GM21737 (cell line): ENCODE measurements at regions not wholly inside any gene's neighbourhood (a gene's known extent, or its start where the extent isn't known, plus 50 kb on each side); places are given as distances from the start of the nearest gene placed in this dataset.

Experiments
- ATAC-seq: cut with Tn5 transposase; IDR thresholded peaks from one replicate; pipeline ENCODE4 v1.9.1; 2021; ENCODE audit warnings: mild to moderate bottlenecking, moderate library complexity; ENCODE audit not compliant: unreplicated experiment

DNA sequence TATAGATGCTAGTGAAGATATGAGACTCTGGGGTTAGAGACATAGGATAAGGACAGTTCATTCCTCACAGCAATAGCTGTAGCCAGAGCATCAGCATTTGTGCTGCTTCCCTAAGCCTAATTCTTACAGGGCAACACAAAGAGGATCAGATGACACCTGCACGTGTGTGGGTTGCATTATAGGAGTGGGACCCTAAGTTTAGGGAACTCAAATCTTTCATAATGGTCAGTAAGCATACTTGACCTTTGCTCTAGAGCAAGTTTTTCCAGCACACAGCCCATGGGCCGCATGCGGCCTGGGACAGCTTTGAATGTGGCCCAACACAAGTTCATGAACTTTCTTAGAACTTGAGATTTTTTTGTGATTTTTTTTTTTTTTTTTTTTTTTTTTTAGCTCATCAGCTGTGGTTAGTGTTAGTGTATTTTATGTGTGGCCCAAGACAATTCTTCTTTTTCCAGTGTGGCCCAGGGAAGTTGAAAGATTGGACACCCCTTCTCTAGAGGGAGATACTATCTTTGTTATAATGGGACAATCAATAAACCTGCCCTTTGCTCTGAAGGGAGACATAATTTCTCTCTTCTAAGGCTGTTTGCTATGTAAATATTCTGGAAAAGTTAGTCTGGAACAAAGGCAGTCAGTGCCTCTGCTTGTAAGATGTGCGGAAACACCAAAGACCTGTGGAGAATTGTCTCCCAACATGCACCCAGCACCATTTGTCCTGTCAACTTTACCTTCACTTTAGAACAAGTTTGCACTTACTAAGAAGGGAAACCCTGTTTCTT lies 650.2 kb downstream of the ZNF674 start:
- ATAC-seq = no peak

DNA sequence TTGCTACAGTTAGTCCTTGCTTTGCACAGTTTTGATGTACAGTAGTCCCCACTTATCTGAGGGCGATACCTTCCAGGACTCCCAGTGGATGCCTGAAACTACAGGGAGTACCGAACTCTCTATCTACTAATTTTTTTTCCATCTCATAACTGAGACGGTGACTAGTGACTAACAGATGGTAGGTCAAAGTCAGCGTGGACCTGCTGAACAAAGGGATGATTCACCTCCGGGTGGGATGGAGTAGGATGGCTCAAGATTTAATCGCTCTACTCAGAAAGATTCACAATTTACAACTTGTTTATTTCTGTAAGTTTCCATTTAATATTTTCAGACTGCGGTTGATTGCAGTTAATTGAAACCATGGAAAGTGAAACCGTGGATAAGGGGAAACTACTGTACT lies 655.8 kb downstream of the ZNF674 start:
- no peak for ATAC-seq

DNA sequence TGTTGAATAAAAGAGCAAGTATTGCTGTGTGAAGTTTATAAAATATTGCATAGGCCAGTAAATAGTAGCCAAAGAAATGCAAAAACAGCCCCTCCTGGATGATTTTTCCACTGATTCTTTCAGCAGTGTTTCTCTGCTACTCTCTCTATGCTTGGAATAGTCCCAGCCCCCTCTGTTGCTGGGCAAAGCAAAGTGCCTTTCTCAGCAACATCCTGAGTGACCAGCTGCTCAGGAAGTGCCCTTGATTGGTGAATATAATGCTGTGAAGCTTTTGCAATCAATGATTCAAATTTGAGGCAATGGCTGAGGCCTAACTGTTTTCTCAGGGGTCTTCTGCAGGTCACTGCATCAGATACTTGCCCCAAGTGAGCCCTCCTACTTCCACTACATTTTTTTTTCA lies 656.7 kb downstream of the ZNF674 start:
- no peak for ATAC-seq

DNA sequence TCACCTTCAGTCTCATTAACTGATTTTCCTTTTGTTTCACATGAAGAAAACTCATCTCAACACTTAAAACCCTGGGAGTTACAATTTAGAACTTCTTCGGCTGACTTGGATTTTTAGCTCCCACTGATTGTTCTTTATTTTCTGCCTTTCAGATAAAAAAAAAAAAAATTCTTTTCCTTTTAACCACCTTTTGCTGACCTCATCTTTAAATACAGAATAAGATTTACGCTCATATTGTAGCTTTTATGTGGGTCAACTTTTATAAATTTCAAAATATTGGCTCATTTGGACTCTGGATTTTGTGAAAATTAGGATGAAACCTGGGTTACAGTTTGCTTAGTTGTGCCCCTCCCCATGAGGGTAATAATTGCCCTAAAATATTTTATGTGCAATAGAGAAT lies 659.3 kb downstream of the ZNF674 start:
- no peak for ATAC-seq

GRCh38 chrX:45879512-45879911 lies 665.7 kb downstream of the ZNF674 start:
- ATAC-seq = no peak

DNA sequence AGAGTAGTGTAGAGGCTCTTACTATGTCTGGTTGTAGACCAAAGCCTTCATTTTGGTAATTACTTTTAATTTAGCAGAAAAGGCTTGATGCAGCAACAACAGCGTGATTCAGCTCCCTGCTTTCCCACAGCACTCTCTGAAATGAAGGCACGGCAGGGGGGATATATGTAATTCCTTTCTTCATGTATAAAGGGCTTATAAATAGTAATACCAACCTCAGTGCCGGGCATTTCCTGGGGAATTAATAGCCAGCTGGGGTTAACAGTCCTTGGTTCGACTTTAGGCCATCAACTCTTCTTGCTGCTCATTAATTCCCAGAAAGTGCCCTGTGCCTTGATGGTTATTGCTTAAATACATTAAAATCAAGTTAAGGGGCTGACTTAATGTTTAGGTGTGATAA lies 669.0 kb downstream of the ZNF674 start:
- no peak for ATAC-seq

GRCh38 chrX:45873781-45874180 lies 671.4 kb downstream of the ZNF674 start:
- no peak for ATAC-seq

GRCh38 chrX:45872480-45872879 lies 671.8 kb upstream of the DIPK2B start:
- no peak for ATAC-seq

DNA sequence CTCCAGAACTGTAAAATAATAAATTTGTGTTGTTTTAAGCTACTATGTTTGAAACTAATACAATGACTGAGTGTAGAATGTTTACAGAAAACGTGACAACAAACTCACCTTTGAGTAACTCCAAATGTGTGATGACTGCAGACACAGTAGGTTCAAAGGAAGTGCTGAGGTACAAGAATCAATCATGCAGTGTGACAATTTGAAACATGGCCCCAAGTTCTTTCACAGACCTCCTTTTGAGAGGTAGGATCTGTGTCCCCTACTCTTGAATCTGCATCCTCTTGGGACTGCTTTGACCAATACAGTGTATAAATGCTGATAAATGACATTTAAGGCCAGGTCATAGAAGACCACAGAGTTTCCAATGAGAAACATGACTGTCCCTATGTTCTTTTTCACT lies 667.7 kb upstream of the DIPK2B start:
- ATAC-seq = no peak

- no peak for ATAC-seq
Measured at GRCh38 chrX:45862801-45863200, 662.1 kb upstream of the DIPK2B start.

DNA sequence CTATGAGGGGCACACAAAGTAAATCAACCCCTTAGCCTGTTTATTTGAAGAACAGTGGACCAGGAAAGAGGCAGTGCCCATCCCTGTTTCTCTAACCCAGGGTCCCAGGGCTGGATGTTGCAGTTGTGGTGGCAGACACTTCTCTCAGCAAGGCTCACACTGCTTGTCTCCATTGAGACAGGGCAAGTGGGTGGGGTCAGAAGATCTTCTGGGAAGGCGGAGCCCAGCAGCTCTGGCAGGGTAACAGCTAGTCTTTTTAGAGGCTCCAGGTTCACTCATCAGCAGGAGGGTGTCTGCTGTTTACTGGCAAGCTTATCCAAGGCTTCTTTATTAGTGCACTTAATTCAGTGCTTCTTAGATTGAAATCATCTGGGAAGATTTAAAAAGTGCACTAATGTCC lies 659.8 kb upstream of the DIPK2B start:
- no peak for ATAC-seq

DNA sequence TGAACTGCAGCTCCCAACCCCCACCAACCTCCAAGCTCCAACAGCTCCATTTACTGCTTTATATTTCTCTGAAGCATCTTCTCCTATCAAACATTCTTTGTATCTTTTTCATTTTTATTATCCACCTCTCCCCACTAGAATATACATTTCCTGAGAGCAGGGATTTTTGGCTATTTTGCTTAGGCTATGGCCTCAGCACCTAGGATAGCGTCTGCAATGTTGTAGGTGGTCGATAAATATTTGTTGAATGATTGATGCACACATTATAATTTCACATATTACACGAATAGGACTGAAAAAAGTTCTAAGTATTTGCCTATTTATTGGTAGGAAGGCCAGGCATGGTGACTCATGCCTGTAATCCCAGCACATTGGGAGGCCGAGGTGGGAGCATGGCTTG lies 658.7 kb upstream of the DIPK2B start:
- no peak for ATAC-seq

- ATAC-seq = no peak
Measured at GRCh38 chrX:45852884-45853283, 652.2 kb upstream of the DIPK2B start.

DNA sequence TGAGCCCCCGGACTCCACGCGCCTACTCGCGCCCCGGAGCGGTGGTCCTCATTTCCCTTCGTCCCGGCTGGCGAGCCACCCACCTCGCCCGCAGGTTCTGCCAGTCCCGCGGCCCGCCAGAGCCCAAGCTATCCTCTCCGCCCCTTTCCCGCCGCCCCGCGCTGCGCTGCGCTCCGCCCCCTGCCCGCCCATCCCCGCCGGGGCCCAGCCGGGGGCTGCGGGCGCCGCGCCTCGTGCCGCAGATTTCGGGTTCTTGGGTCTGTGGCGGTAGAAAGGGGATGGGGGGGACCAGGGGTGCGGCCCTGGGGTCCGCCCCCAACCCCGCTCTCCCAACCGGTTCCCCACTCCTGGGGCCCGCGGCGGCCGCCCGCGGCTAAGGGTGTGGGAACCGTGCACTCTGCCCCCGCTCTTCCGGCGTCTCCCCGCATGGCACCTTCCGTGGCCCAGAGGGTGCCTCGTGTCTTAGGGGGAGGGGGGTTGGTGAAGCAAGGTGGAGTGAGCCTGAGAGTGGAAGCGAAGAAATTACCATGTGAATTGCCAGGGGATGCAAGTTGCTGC lies 650.8 kb upstream of the DIPK2B start:
- no peak for ATAC-seq

- no peak for ATAC-seq
Measured at GRCh38 chrX:45850775-45851433, 650.2 kb upstream of the DIPK2B start.

DNA sequence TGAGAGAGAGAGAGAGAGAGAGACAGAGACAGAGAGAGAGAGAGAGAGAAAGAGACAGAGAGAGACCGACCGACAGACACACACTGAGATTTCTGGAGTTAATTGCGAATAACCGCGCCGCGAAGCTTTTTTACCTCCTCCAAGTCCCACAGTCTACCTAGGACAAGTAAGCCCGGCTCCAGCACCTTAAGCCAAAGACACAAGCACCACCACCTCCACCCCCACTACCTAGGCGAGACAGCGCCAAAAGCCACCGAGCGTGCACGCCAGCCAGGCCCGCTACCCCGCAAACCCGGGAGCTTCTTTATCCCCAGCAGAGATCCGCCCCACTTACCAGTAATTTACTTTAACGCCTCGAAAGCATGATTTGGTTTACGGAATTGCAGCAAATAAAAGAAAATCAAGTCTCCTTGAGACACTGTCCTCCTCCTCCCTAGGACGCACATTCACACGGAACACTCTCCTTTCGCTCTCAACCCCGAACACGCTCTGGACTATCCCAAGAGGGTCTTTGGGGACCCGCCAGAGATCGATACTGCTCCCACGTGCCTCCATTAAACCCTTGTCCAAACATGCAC lies 649.6 kb upstream of the DIPK2B start:
- ATAC-seq = no peak

- ATAC-seq = no peak
Measured at GRCh38 chrX:45849261-45849862, 648.7 kb upstream of the DIPK2B start.

GRCh38 chrX:45847961-45848360 lies 647.3 kb upstream of the DIPK2B start:
- no peak for ATAC-seq

GRCh38 chrX:45846328-45846727 lies 645.7 kb upstream of the DIPK2B start:
- no peak for ATAC-seq

DNA sequence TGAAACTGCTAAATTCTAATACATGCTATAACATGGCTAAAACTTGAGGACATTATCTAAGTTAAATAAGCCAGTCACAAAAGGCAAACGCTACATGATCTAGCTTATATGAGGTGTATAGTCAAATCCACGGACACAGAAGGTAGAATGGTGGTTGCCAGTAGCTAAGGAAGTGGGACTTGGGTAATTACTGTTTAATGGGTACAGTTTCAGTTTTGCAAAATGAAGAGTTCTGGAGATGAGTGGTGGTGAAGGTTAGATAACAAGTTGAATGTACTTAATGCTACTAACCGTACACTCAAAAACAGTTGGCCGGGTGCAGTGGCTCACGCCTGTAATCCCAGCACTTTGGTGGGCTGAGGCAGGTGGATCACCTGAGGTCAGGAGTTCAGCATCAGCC lies 644.5 kb upstream of the DIPK2B start:
- ATAC-seq = no peak

- no peak for ATAC-seq
Measured at GRCh38 chrX:45843518-45843917, 642.8 kb upstream of the DIPK2B start.

DNA sequence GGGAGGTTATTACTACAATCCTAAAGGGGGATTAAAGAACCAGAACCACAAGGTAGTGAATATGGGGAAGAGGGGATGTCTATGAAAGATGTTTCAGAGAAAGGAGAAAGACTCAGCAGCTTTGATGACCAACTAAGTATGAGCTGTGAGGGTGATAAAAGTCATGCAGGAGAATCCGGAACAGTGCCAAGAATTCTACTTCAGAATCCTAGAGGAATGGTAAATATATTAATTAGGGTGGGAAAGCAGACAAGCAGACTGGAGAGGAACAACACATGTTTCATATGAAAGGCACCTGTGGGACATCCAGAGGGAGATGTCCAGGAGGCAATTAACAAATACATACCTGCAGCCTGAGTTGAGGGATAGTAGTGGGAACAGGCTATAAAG lies 642.2 kb upstream of the DIPK2B start:
- no peak for ATAC-seq
